Stromal cell of bone marrow (primary cell): ENCODE measurements at regions not wholly inside any gene's neighbourhood (a gene's known extent, or its start where the extent isn't known, plus 50 kb on each side); places are given as distances from the start of the nearest gene placed in this dataset.
A peak's percentile ranks its signal among the peaks of the same experiment; 100 is the strongest.

ENCODE experiments used
- DNase-seq: peaks from one replicate; pipeline ENCODE4 v3.0.0-alpha.2; 2012; ENCODE audit warnings: low read depth

DNA sequence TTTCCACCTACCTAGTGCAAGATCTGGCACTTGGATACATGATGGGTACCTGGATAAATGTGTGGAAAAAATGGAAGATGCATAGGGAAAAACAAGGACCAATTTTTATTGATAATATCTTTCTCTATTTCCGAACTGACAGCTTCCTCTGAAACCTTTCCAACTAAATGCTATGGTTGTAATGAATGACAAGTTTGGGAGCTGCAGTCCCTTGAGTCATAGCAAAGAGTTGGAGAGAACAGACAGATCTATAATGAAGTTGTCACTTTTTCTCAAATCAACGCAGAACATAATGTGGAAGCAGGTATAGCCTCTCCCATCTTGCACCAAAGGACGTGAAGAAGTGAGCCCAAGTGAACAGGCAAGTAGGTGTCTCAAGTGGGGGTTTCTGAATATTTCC lies 296.5 kb upstream of the KAZN start:
- no peak for DNase-seq

DNA sequence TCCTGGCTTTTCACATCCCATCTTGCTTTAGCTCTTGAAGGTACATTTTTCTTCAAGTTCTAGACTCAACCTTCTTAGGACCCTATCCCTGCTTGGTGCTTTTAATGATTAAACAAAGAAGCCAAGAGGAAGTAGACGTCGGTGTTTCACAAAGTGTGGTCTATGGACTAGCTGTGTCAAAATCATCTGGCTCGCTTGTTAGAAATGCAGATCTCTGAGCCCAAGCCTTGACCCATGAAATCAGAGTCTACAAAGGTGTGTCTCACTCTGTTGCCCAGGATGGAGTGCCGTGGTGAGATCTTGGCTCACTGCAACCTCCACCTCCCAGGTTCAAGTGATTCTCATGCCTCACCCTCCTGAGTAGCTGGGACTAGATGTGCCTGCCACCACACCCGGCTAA lies 295.5 kb upstream of the KAZN start:
- DNase-seq, result no peak

DNA sequence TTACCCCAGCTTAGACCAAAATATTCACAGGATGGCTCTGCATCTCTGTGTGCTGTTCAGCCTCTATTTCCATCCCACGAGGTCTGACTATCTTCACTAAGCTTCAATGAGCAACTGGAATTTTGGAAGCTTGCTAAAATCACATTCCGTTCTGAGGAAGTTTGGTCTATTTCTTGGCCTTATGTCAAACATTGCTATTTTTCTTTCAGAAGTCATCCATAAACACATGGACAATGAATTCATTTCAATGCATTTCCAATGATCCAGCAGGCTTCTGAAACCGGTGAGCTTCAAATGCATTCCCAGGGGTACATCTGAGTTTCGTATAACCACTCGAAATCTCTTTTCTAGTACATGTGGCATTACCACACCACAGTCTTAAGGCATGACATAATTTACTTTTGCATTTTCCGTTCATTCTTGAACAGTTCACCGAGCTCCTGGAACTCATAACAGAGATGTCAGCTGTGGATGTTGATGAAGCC lies 294.1 kb upstream of the KAZN start:
- peak; percentile 36 for DNase-seq

DNA sequence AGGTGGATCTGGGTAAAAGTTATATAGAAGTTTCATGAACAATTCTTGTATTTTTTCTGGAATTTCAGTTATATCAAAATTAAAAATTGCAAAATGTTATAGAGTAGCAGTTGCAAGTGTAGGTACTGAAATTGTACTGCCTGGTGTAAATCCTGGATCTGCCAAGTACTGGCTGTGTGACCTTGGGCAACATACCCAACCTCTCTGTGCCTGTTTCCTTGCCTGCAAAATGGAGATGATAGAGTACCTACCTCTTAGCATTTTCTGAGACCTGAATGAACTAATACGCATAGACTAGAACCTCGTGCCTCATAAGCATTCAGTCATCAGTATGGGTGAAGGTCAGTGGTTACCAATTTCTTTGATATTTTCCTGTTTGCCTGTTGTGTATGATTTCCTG lies 290.0 kb upstream of the KAZN start:
- no peak for DNase-seq

DNA sequence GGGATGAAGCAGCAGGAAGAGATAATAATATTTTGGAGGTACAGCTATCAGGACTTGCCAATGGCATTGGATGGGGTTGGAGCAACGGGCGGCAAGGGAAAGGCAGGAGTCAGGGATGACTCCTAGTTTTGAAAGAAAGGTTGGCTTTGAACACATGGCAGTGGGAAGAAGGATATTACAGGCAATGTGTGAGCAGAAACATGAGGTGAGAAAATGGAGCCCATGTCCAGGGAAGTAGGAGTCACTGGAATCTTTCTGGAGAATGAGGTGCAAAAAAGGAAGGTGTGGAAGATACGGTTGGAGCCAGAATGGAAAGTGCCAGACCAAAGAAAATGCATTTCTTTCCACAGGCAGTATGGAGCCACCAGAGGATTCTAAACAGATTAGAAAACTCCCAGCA lies 288.5 kb upstream of the KAZN start:
- DNase-seq, result no peak

DNA sequence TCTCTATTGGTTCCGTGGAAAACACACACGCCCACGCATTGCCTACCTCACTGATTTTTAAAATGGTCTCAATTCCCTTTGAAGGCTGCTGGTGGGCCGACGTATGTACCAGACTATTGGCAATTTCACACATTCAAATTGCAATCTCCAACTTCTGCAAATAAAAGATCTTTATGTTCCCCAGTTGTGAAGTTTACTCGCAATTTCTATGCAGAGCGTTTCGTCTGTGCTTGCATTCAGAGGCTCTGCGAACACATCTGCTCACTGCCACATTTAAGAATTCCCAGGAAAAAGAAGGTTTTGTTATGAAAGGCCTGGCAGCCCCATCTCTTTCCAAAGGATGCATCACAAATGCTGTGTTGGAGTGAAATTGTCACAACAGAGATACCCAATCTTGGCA lies 288.0 kb upstream of the KAZN start:
- no peak for DNase-seq

DNA sequence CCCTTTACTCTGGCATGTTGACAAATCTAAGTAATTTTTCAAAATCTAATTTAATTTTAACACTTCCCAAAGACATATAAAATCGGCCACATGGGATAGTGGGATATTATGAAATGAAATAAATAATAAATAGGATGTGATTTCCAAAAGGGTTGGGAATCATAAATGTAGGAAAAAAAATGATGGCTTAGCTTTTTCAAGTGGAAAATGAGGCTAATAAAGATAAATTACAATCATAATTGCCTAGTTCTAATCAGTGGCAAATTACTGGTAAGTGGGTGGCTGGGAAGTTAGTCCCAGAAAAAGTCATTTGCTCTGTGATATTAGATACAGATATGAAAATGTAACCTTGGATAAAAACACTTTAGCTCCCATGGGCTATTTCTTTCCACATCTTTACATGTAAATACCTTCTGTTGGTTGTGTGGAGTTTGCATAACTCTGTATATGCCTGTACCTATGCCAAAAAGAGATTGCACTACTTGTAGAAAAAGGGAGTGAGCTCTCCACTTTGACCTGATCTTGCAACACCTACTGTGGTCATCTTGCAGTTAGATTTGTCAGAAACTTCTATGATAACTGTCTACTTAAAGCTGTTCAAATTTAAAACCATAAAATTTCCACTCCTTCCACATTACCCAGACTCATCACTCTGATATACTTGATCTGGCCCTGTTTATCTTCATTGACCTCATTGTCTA lies 284.6 kb upstream of the KAZN start:
- DNase-seq, result no peak

DNA sequence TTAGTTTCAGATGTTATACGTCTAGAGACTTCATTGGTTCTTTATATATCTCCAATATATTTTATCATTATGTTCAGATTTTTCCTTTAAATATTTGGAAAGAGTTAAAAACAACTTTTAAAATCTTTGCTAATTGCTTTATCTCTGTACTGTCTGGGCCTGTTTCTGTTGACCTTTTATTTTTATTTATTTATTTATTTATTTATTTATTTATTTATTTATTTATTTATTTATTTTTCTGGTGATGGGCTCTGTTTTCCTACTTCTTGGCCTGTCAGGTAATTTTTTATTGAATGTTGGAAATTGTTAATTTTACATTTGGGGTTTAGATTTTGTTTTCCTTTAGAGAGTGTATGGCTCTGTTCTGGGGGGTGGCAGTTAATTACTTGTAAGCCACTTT lies 279.7 kb upstream of the KAZN start:
- DNase-seq, result no peak

DNA sequence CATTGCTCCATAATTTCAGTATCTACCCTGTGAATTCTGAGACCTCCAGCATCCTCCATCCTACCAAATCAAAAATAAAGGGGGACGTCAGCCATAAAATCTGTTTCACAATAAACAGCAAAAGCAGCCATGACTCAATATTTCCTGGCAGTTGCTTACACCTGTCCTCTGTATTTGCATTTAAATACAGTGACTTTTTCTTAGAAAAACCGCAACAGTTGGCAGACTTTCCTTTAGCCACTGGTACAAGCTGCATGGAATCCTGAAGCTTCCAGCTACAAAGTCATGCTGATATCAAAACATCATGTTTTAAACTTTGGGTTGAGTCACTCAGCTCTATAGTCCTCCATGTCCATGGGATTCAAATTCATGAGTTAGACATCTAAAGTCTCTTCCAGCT lies 278.0 kb upstream of the KAZN start:
- DNase-seq, result peak; percentile 53

DNA sequence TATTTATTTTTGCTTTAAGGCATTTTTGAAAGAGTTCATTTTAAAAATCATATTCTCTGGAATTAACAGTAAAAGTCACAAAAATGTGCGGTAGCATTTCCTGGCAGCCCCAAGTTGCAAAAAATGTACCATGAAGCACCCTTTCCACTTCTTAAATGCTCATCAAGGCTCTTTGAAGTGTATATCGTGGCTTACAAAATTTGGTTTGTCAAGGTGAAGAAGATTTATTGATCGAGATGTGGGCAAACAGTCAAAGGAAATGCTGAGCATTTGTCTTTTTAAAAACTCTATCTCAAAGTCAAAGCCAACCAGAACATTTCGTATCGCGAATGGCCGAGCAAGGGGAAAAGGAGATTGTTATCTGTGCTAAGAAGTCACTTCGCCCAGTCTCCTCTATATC lies 277.5 kb upstream of the KAZN start:
- DNase-seq, result no peak

DNA sequence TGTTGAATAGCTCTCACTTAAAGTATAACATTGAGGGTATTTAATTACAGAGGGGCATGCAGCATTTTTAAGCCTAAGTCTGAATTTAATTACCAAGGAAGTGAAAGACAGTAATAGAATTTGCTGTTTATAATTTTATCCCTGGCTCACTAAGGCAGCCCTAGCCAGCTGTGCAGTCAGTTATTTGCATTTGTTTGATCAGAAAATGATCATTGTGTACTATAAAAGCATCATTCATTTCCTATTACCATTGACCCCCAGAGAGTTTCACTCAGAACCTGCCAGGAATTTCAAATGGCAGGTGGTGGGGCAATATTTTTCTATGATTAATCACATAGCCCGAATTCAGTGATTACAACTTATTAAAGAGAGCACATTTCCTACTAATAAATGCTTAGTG lies 277.1 kb upstream of the KAZN start:
- no peak for DNase-seq

DNA sequence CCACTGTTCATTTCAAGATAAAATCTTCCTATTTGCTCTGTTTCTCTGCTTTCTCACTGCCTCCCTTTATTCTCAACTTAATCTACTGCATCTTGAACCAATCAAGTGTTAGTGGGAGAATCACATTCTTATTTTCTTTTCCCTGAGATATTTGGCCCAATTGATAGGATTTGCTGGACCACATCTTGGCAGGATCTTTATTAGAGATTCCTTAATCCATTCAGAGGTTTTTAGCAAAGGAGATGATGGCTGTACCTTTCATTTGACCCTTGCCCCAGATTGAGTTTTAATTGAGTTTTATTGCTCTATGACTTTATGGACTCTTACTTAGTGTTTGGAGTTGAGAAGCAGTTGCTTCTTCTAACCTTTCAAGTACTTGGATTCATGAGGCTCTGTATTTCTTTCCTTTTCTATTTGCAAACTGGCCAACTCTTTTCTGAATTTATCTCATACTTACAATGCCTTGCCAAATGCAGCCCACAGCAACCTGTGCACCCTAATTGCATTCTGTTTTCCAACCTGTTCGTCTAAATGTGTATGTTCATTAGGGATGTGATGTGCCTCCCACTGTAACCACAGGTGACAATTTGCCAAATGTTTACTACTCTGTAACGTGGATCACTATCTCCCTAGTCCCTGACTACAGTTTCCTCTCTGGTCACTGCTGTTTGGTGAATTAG lies 274.8 kb upstream of the KAZN start:
- DNase-seq, result no peak

DNA sequence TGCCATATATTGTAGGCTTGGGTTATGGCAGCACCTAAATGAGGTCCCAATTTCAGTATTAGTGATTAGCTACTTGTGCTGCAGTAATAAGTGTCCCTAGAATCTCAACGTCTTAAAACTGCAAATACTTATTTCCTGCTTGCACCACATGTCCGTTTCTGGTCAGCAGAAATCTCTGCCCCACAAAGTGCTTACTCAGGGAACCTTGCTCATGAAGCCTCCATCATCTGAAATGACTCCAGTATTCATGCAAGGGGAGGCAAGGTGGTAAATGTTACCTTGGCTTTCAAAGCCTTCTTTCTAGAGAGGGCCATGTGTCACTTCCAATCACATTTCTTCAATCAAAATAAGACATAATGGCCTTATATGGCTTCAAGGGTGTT lies 274.2 kb upstream of the KAZN start:
- no peak for DNase-seq

DNA sequence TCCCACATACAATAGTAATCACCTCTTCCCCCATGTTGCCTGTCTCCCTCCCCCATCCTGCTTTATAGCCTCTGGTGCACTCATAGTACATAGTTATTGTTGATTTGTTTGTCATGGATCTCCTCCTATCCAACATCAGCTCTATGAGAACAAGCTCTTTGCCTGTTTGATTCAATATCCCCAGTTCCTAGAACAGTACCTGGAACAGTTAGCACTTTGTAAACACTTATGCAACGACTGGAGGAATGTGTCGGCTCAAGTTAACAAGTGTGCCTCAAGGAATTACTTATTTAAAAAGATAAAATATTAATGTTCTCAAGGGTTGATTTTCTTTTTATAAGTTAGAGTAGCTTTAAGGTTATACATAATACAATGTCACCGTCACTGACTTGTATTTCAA lies 271.6 kb upstream of the KAZN start:
- no peak for DNase-seq

DNA sequence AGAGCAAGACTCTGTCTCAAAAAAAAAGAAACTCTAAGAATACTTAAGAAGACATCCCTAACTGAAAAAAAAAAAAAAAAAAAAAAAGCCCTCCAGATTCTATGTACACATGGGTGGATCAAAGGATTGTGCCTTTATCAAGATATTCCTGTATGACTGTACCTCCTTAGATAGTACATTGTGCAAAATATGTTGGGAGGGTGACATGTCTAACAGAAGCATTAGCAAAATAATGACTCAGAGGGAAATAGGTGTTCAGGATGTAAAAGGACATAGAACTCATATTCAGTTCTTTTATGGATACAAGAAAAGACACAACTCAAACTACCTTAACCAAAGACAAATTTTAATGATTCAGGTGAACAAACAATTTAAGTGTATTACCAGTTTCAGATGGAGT lies 269.8 kb upstream of the KAZN start:
- DNase-seq, result no peak

DNA sequence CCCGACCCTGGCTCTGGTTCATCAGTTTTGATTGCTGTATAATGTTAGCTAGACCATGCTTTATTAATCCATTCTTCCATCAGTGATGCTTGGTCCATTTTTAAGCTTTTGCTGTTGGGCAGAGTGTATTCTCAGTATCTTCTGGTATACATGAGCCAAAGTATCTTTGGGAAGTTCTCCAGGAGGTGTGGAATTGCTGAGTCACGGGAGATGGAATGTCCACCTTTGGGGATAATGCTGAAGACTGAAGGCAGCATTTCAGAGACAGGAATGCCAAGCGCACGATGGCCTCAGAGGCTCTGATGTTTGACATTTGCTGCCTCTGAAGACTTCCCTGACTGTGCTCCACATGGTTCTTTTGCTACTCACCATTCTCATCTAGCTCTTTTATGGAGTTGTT lies 266.3 kb upstream of the KAZN start:
- DNase-seq, result no peak

DNA sequence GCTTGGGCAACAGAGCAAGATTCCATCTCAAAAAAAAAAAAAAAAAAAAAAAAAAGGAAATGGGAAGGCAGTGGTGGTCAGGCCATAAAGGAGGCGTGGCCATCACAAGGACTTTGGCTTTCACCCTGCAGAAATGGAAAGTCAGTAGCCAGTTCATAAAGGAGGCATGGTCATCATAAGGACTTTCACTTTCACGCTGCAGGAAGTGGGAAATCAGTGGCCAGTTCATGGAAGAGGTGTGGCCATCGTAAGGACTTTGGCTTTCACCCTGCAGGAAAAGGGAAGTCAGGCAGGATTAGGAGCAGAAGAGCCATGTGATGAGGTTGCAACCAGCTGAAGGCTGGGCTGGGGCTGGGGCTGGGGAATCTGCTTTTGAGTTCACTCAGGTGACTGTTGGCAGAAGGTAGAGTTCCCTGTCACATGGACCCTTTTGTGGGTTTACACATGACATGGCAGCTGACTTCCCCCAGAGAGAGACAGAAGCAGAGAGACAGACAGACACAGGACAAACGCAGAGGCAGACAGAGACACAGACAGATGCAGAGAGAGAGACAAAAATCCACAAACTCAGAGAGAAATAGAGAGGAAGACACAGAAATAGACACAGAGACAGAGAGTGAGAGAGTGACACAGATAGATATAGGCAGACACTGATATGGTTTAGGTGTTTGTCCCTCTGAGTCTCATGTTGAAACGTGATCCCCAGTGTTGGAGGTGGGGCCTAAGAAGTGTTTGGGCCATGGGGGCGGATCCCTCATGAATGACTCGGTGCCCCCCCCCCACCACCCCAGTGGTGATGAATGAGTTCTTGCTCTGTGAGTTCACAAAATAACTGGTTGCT lies 263.9 kb upstream of the KAZN start:
- no peak for DNase-seq

DNA sequence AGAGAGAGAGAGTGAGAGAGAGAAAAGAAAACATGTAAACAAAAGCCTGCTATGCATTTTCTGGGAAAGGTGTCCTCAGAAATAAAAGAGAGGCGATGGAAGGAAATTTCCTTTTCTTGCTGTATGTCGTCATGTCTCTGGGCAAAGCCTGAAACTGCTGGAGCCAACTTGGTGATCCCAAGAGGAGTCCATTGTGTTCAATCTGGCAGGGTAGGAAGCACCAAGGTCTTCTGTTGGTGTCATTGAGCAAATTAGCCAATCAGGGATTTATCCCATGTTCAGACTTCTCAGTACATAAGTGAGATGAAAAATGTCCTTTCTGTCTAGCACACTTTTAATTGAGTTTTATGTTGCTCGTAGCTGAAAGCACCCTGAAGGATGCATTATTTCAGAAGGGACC lies 260.0 kb upstream of the KAZN start:
- DNase-seq, result no peak

DNA sequence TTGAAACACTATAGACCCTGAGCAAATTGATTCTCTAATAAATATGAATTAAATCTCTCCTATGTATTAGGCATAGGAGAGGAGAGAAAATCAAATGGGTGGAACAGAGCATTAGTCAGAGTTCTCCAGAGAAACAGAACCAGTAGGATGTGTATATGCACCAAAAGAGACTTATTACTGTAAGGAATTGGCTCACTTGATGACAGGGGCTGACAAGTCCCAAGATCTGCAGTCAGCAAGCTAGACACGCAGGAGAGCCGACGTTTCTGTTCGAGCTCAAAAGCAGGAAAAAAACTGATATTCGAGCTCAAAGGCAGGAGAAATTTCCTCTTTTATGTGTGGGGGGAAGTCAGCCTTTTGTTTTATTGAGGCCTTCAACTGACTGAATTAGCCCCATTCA lies 259.2 kb upstream of the KAZN start:
- DNase-seq, result no peak

DNA sequence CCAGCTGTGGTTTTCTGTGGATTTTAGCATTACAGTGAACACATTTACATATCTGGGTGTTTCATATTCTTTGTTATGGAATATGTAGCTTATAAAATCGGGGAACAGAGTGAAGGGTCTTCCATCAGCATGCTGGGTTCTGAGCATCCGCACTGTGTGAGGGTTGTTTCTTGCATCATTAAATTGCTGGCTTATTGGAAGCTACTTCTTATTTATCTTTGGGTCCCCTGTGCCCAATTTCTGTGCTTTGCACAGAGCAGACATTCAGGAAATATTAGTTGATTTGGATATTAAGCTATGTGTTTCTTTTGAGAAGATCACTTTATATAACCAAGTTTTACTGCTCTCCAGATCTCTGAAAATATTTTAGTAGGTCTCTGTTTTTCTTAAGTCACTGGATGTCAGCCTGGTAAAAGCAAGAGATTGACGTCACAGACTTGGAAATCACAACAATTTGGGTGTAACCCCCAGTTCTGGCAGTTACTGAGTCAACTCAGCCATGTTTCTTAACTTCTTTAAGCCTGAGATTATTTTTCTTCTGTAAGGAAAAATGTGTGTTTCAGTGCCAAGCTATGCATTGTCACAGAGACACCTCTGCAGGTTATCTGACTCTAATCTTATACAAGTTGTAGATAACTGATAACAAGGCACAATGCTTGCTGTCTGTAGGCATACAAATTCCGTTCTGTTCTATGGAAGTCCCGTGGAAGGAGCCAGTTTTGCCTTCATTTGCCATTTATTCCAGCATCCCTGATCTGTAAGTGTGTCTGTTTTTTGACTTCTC lies 258.3 kb upstream of the KAZN start:
- DNase-seq, result peak; percentile 88

DNA sequence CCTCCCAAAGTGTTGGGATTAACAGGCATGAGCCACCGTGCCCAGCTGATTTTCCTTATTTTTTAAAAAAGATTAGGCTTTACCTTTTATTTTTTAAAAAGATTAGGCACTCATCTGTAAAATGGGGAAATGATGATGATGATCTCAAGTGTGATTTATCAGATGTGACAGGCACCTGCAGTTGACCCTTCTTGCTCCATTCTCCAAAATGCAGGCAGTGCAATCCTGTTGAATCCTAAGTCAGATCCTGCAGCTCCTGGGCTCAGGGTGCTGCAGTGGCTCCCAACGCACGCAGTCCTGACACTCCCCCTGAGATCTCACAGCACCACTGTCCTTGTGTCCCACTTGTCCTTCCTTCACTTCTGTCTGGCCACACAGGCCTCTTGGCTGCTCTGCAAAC lies 257.3 kb upstream of the KAZN start:
- no peak for DNase-seq

DNA sequence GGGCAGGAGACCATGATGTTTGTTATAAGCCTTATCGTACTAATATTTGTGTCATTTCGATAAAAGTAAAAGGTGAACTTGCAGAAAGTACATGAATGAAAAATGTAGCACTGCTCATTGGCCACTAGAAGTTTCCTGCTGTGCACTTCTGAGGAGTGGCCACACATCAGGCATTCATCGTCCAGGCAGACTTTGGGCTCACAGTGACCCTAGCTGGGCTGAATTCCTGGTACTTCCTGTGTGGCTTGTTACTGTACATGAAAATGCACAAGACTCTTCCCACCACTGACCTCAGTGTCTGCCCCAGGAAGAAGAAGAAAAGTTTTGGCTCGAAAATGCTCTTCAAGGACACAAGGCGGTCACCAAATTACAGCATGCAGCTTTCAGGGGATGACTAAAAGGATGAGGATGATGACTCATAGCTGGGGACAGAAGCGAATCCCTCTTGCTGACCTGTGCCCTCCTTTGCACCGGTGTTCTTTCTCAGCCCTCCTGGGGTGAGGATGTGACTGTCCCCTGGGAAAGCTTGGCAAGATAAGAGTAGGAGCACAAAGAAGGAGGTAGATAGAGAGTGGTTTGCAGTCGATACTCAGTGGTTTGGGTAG lies 252.4 kb upstream of the KAZN start:
- no peak for DNase-seq
